ENCODE measurements at regions not wholly inside any gene's neighbourhood (a gene's known extent, or its start where the extent isn't known, plus 50 kb on each side); places are given as distances from the start of the nearest gene placed in this dataset.

DNA sequence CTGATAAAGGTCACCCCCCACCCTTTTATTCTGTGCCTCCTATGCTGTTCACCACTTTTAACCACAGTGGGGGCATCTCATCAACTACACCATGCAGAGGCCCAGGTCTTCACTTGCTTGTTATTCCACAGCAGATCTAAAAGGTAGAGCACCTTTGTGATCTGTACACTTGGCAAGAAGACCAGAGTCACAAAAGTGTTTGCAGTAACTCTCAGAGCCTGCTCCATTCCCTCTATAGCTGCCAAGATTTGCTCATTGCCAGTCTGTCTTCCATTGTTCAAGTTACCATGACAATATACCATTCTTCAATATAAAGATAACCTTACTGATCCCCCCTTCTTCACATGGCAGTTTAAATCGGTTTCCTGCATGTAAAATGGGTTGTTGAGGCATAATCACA lies 180.0 kb downstream of the TOX3 start:
- TF ChIP-seq, protein P1, sequence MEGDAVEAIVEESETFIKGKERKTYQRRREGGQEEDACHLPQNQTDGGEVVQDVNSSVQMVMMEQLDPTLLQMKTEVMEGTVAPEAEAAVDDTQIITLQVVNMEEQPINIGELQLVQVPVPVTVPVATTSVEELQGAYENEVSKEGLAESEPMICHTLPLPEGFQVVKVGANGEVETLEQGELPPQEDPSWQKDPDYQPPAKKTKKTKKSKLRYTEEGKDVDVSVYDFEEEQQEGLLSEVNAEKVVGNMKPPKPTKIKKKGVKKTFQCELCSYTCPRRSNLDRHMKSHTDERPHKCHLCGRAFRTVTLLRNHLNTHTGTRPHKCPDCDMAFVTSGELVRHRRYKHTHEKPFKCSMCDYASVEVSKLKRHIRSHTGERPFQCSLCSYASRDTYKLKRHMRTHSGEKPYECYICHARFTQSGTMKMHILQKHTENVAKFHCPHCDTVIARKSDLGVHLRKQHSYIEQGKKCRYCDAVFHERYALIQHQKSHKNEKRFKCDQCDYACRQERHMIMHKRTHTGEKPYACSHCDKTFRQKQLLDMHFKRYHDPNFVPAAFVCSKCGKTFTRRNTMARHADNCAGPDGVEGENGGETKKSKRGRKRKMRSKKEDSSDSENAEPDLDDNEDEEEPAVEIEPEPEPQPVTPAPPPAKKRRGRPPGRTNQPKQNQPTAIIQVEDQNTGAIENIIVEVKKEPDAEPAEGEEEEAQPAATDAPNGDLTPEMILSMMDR (IDR thresholded peaks at IDR 0.05): no peak
- TF ChIP-seq POLR2AphosphoS5 (IDR thresholded peaks at IDR 0.05): no peak
- no peak for TF ChIP-seq POLR2A (IDR thresholded peaks at IDR 0.05)
- TF ChIP-seq EP300 (IDR thresholded peaks at IDR 0.05; ENCODE audit: low read depth): no peak

Measured in transverse colon (tissue), 4 donors.